HG03103 (cell line): ENCODE measurements at regions not wholly inside any gene's neighbourhood (a gene's known extent, or its start where the extent isn't known, plus 50 kb on each side); places are given as distances from the start of the nearest gene placed in this dataset.

ENCODE experiments used
- ATAC-seq: cut with Tn5 transposase; IDR thresholded peaks from one replicate; pipeline ENCODE4 v1.9.1; 2021; ENCODE audit warnings: low read depth; ENCODE audit not compliant: unreplicated experiment

- ATAC-seq, result no peak
Observed at GRCh38 chr1:228913626-228914414, 178.5 kb downstream of the RHOU start.

GRCh38 chr1:228914700-228915099 lies 179.4 kb downstream of the RHOU start:
- ATAC-seq, result no peak

GRCh38 chr1:228917342-228917741 lies 182.1 kb downstream of the RHOU start:
- no peak for ATAC-seq

GRCh38 chr1:228917755-228918154 lies 182.5 kb downstream of the RHOU start:
- no peak for ATAC-seq

GRCh38 chr1:228918335-228918734 lies 183.1 kb downstream of the RHOU start:
- no peak for ATAC-seq

GRCh38 chr1:228919914-228920313 lies 184.6 kb downstream of the RHOU start:
- no peak for ATAC-seq

GRCh38 chr1:228920831-228921230 lies 185.6 kb downstream of the RHOU start:
- ATAC-seq, result no peak

- no peak for ATAC-seq
Observed at GRCh38 chr1:228921481-228921880, 186.2 kb downstream of the RHOU start.

- no peak for ATAC-seq
Observed at GRCh38 chr1:228922722-228923376, 187.6 kb downstream of the RHOU start.

- ATAC-seq, result no peak
Observed at GRCh38 chr1:228923973-228924686, 188.9 kb downstream of the RHOU start.

GRCh38 chr1:228925691-228926090 lies 190.4 kb downstream of the RHOU start:
- ATAC-seq, result no peak

- ATAC-seq, result no peak
Observed at GRCh38 chr1:228927421-228927820, 192.1 kb downstream of the RHOU start.

- ATAC-seq, result no peak
Observed at GRCh38 chr1:228927946-228928898, 192.9 kb downstream of the RHOU start.

- no peak for ATAC-seq
Observed at GRCh38 chr1:228929476-228930027, 194.3 kb downstream of the RHOU start.

GRCh38 chr1:228930479-228930957 lies 195.2 kb downstream of the RHOU start:
- no peak for ATAC-seq

- no peak for ATAC-seq
Observed at GRCh38 chr1:228933753-228934152, 198.5 kb downstream of the RHOU start.

GRCh38 chr1:228935198-228935663 lies 200.0 kb downstream of the RHOU start:
- no peak for ATAC-seq

- no peak for ATAC-seq
Observed at GRCh38 chr1:228935855-228936727, 200.8 kb downstream of the RHOU start.

GRCh38 chr1:228936881-228937280 lies 201.6 kb downstream of the RHOU start:
- ATAC-seq, result no peak
